A549 (cell line): ENCODE measurements at regions not wholly inside any gene's neighbourhood (a gene's known extent, or its start where the extent isn't known, plus 50 kb on each side); places are given as distances from the start of the nearest gene placed in this dataset.

Experiments
- ATAC-seq, 2 experiments: fragments of 200-7000 bp in 1 of 2; fragments of >200 bp in 1 of 2; cut with Nextera tagmentation in 1 of 2; cut with Tn5 transposase in 1 of 2; 3 replicates each; pipeline versions ENCODE4 v1.8.0 to v1.9.1; 2018 to 2020; ENCODE audit warnings: mild to moderate bottlenecking in 1 of 2, moderate library complexity in 1 of 2
- CTCF ChIA-PET: fragments of 300-600 bp; sonication (Branson Sonifier 250); formaldehyde crosslinking; extraction: SDS; loops from one replicate; lab custom pipeline; 2021; ENCODE audit warnings: antibody characterized with exemption, inconsistent platforms; lab: Yijun Ruan, JAX
- POLR2A ChIA-PET: fragments of 350-600 bp; formaldehyde crosslinking; extraction: SDS; loops from one replicate; lab custom pipeline; 2021; ENCODE audit warnings: antibody characterized with exemption, inconsistent platforms; lab: Yijun Ruan, JAX
- DNase-seq, 2 experiments: peaks; one replicate each; pipeline versions ENCODE4 v3.0.0 to v3.0.0-alpha.2; 2011 to 2016; ENCODE audit warnings: low read depth in 1 of 2, low spot score in 1 of 2
- FAIRE-seq: peaks from 2 replicates; lab custom pipeline; 2011; peaks lifted over from hg19 to GRCh38; lab: Jason Lieb, UNC
- H3K27ac ChIP-seq, 2 experiments: fragments of >200 bp; sonication (Bioruptor Twin); formaldehyde crosslinking; 3 replicates each; pipeline ENCODE4 v1.5.1; 2016 to 2017
- H3K4me1 ChIP-seq: fragments of >200 bp; sonication (Bioruptor Twin); formaldehyde crosslinking; 3 replicates; pipeline ENCODE4 v1.6.1; 2016
- H3K4me2 ChIP-seq: fragments of >200 bp; sonication (Bioruptor Twin); formaldehyde crosslinking; 3 replicates; pipeline ENCODE4 v1.6.1; 2016
- H3K4me3 ChIP-seq: fragments of >200 bp; sonication (Bioruptor Twin); formaldehyde crosslinking; 3 replicates; pipeline ENCODE4 v1.5.1; 2016
- H3K9me3 ChIP-seq: fragments of >200 bp; sonication (Bioruptor Twin); formaldehyde crosslinking; 3 replicates; pipeline ENCODE4 v1.6.1; 2016
- BCL3 ChIP-seq: fragments of >200 bp; sonication (Bioruptor Twin); formaldehyde crosslinking; IDR thresholded peaks from 3 replicates; pipeline ENCODE4 v1.6.1; 2016
- BHLHE40 ChIP-seq: IDR thresholded peaks from 2 replicates; pipeline ENCODE4 v1.6.1; 2012; ENCODE audit warnings: low read depth, low read length, inconsistent platforms
- CEBPB ChIP-seq, 2 experiments: fragments of >200 bp in 1 of 2; sonication (Bioruptor Twin) in 1 of 2; formaldehyde crosslinking in 1 of 2; IDR thresholded peaks; 2 replicates each; pipeline ENCODE4 v1.6.1; 2012 to 2016
- EHF ChIP-seq: fragments of 250-450 bp; sonication (Bioruptor Pico); IDR thresholded peaks from 2 replicates; pipeline ENCODE4 v1.5.0; 2020; ENCODE audit warnings: mild to moderate bottlenecking
- EHMT2 ChIP-seq: fragments of 200-600 bp; sonication (generic); IDR thresholded peaks from 2 replicates; pipeline ENCODE4 v1.6.1; 2016; ENCODE audit warnings: antibody characterized with exemption, low read depth, mild to moderate bottlenecking, moderate library complexity
- EP300 ChIP-seq, 2 experiments: fragments of >200 bp; sonication (Bioruptor Twin); formaldehyde crosslinking; IDR thresholded peaks; 2 replicates in 1 of 2; 3 replicates in 1 of 2; pipeline ENCODE4 v1.6.1; 2016 to 2017
- ESRRA ChIP-seq: fragments of 150-350 bp; IDR thresholded peaks from 2 replicates; pipeline ENCODE4 v1.6.1; 2014; ENCODE audit warnings: mild to moderate bottlenecking, low read length, borderline replicate concordance
- FOSL2 ChIP-seq, 2 experiments: fragments of 450-650 bp in 1 of 2; fragments of >200 bp in 1 of 2; sonication (Bioruptor Twin) in 1 of 2; formaldehyde crosslinking; IDR thresholded peaks; 2 replicates each; pipeline versions ENCODE4 v1.5.0 to v1.6.1; 2016 to 2020; ENCODE audit warnings: mild to moderate bottlenecking in 1 of 2, moderate library complexity in 1 of 2
- FOXS1 ChIP-seq: fragments of 250-450 bp; sonication (Bioruptor Pico); IDR thresholded peaks from 2 replicates; pipeline ENCODE4 v1.5.0; 2020; ENCODE audit warnings: mild to moderate bottlenecking, moderate library complexity
- GATA3 ChIP-seq: IDR thresholded peaks from 2 replicates; pipeline ENCODE4 v1.6.1; 2012; ENCODE audit warnings: borderline replicate concordance
- JUN ChIP-seq, 2 experiments: fragments of >200 bp; sonication (Bioruptor Twin); formaldehyde crosslinking; IDR thresholded peaks; 2 replicates in 1 of 2; 3 replicates in 1 of 2; pipeline ENCODE4 v1.6.1; 2016 to 2017
- JUNB ChIP-seq: fragments of >200 bp; sonication (Bioruptor Twin); formaldehyde crosslinking; IDR thresholded peaks from 2 replicates; pipeline ENCODE4 v1.6.1; 2016
- MAFK ChIP-seq: fragments of 450-650 bp; IDR thresholded peaks from 2 replicates; pipeline ENCODE4 v1.6.1; 2014; ENCODE audit not compliant: partially characterized antibody
- MAX ChIP-seq: IDR thresholded peaks from 2 replicates; pipeline ENCODE4 v1.6.1; 2012
- NFE2L2 ChIP-seq: fragments of 150-350 bp; conservative IDR thresholded peaks from 2 replicates; pipeline ENCODE4 v1.6.1; 2014; ENCODE audit warnings: low read length
- PHF8 ChIP-seq: fragments of 200-600 bp; sonication (generic); IDR thresholded peaks from 2 replicates; pipeline ENCODE4 v1.6.1; 2016; ENCODE audit warnings: low read depth, mild to moderate bottlenecking, antibody characterized with exemption, moderate library complexity, borderline replicate concordance
- POLR2AphosphoS2 ChIP-seq: conservative IDR thresholded peaks from 2 replicates; pipeline ENCODE4 v1.6.1; 2012; ENCODE audit warnings: low read length, improper control_type of control experiment, inconsistent platforms
- RARB ChIP-seq: fragments of 250-450 bp; sonication (Bioruptor Pico); IDR thresholded peaks from 2 replicates; pipeline ENCODE4 v1.8.0; 2021; ENCODE audit warnings: mild to moderate bottlenecking, moderate library complexity
- RCOR1 ChIP-seq: fragments of 150-350 bp; IDR thresholded peaks from 2 replicates; pipeline ENCODE4 v1.6.1; 2014; ENCODE audit warnings: antibody characterized with exemption, low read length, low read depth
- SMC3 ChIP-seq: fragments of >200 bp; sonication (Bioruptor Twin); formaldehyde crosslinking; IDR thresholded peaks from 3 replicates; pipeline ENCODE4 v1.6.1; 2018; ENCODE audit warnings: inconsistent platforms
- TFCP2L1 ChIP-seq: fragments of 250-450 bp; sonication (Bioruptor Pico); IDR thresholded peaks from 2 replicates; pipeline ENCODE4 v1.5.0; 2021; ENCODE audit warnings: mild to moderate bottlenecking
- ZC3H11A ChIP-seq: fragments of 450-650 bp; IDR thresholded peaks from 2 replicates; pipeline ENCODE4 v1.6.1; 2014; ENCODE audit warnings: antibody characterized with exemption, mild to moderate bottlenecking
- ZFP36 ChIP-seq: fragments of 450-650 bp; IDR thresholded peaks from 2 replicates; pipeline ENCODE4 v1.6.1; 2014; ENCODE audit warnings: borderline replicate concordance; ENCODE audit not compliant: partially characterized antibody
- WGBS: methylation state at CpG from one replicate; pipeline ENCODE4 v1.1.6; 2017; ENCODE audit errors: missing lambda C conversion rate; 5-methylcytosine and 5-hydroxymethylcytosine counted together
- TF ChIP-seq, protein P1 (sequence below): fragments of 250-450 bp; sonication (Bioruptor Pico); IDR thresholded peaks from 2 replicates; pipeline ENCODE4 v1.5.0; 2020; ENCODE audit warnings: low read depth, mild to moderate bottlenecking, moderate library complexity
- TF ChIP-seq, protein P2 (sequence below): IDR thresholded peaks from 2 replicates; pipeline ENCODE4 v1.6.1; 2012
- TF ChIP-seq, protein P3 (sequence below): fragments of 450-650 bp; IDR thresholded peaks from 2 replicates; pipeline ENCODE4 v1.6.1; 2014; ENCODE audit warnings: antibody characterized with exemption

DNA sequence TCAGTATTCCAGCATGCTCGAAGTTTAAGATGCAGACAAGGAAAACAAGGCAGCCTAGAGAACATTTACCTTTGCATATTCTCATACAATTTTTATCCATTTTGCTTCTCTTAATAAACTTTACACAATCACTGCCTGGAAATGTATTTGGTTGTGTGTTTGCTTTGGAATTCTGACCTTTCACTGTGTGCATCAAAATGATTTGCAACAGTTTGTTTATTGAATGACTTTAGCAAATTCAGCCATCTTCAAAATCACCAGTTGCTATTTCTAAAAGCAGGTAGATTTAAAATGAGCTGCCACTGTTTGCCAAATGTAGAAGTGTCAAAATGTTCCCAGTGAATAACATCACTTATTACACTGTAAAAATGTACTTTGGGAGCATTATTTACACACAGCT lies 669.9 kb downstream of the SLC16A7 start:
- WGBS: 3% methylated on average over 1 of the region's 1 CpG
- ChIA-PET POLR2A (no interaction called here), CTCF (interaction anchor here (1.6 kb wide), 1 partner anchor 9 kb away, joined by 3 read pairs; no protein-coding TSS in a partner anchor)
- H3K27ac ChIP-seq: peak overlapping the region; percentile 67 to 70
- no peaks in the 10 kb centered on the region for H3K9me3 ChIP-seq
- H3K4me2 ChIP-seq: peak overlapping the region; percentile 65
- peak in 1 of 2 experiments; percentile 51 for DNase-seq
- no peak for TF ChIP-seq BHLHE40
- TF ChIP-seq CEBPB (IDR thresholded peaks at IDR 0.05): peak; percentile 40 to 59; a peak in 3 of 4 replicates
- peak; percentile 39; the same call in 1 of the 2 replicates for TF ChIP-seq GATA3
- no peak overlapping the region for H3K4me3 ChIP-seq
- H3K4me1 ChIP-seq: peaks cover 42% of the 10 kb centered on the region
- no peak for FAIRE-seq
- ATAC-seq: peak in 1 of 2 experiments; percentile 43; a peak in 3 of 6 replicates

- H3K4me2 ChIP-seq: peak overlapping the region; percentile 65
- ChIA-PET POLR2A (no interaction called here), CTCF (interaction anchor here (1.6 kb wide), 1 partner anchor 9 kb away, joined by 3 read pairs; no protein-coding TSS in a partner anchor)
- peak; percentile 15 to 84 for DNase-seq
- peak; percentile 68 for FAIRE-seq
- H3K4me3 ChIP-seq: 0 out of 3 replicates have a peak overlapping the region, but pooled peaks have one; percentile 6
- H3K9me3 ChIP-seq: no peaks in the 10 kb centered on the region
- ATAC-seq: peak; percentile 100
- peak overlapping the region; percentile 67 to 70 for H3K27ac ChIP-seq
- WGBS: under 1% methylated on average over 4 of the region's 4 CpGs
- peaks cover 41% of the 10 kb centered on the region for H3K4me1 ChIP-seq
- TF ChIP-seq JUN (IDR thresholded peaks at IDR 0.05) (peak; percentile 47 to 50; a peak in 1 of 5 replicates), SMC3 (peak; percentile 20; the same call in 1 of the 3 replicates), MAX (peak; percentile 60; the same call in 1 of the 2 replicates), EHF (CRISPR knock-in tag) (no peak), RCOR1 (no peak), EP300 (IDR thresholded peaks at IDR 0.05) (peak in 1 of 2 experiments; percentile 22; a peak in 1 of 5 replicates), ESRRA (no peak), GATA3 (peak; percentile 79), CEBPB (IDR thresholded peaks at IDR 0.05) (peak in 1 of 2 experiments; percentile 48; a peak in 2 of 4 replicates), TFCP2L1 (CRISPR knock-in tag) (no peak), POLR2AphosphoS2 (no peak), FOXS1 (peak; percentile 74; the same call in 1 of the 2 replicates), FOSL2 (IDR thresholded peaks at IDR 0.05) (peak; percentile 95), FOSL2 (CRISPR knock-in tag; IDR thresholded peaks at IDR 0.05) (peak; percentile 94), RARB (CRISPR knock-in tag) (no peak), MAFK (no peak), PHF8 (no peak), ZFP36 (no peak), BCL3 (0 out of 3 replicates have a peak, but pooled peaks have one; percentile 24), JUNB (peak; percentile 92), NFE2L2 (no peak), EHMT2 (no peak), ZC3H11A (no peak)
- TF ChIP-seq, protein P1, sequence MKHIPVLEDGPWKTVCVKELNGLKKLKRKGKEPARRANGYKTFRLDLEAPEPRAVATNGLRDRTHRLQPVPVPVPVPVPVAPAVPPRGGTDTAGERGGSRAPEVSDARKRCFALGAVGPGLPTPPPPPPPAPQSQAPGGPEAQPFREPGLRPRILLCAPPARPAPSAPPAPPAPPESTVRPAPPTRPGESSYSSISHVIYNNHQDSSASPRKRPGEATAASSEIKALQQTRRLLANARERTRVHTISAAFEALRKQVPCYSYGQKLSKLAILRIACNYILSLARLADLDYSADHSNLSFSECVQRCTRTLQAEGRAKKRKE (CRISPR knock-in tag): no peak
- TF ChIP-seq, protein P2, sequence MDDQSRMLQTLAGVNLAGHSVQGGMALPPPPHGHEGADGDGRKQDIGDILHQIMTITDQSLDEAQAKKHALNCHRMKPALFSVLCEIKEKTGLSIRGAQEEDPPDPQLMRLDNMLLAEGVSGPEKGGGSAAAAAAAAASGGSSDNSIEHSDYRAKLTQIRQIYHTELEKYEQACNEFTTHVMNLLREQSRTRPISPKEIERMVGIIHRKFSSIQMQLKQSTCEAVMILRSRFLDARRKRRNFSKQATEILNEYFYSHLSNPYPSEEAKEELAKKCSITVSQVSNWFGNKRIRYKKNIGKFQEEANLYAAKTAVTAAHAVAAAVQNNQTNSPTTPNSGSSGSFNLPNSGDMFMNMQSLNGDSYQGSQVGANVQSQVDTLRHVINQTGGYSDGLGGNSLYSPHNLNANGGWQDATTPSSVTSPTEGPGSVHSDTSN: no peak
- TF ChIP-seq, protein P3, sequence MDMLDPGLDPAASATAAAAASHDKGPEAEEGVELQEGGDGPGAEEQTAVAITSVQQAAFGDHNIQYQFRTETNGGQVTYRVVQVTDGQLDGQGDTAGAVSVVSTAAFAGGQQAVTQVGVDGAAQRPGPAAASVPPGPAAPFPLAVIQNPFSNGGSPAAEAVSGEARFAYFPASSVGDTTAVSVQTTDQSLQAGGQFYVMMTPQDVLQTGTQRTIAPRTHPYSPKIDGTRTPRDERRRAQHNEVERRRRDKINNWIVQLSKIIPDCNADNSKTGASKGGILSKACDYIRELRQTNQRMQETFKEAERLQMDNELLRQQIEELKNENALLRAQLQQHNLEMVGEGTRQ: no peak
Observed at GRCh38 chr12:60266381-60266852, 670.6 kb downstream of the SLC16A7 start.
